ENCODE measurements at regions not wholly inside any gene's neighbourhood (a gene's known extent, or its start where the extent isn't known, plus 50 kb on each side); places are given as distances from the start of the nearest gene placed in this dataset.

- TF ChIP-seq ZNF77 (CRISPR knock-in tag; IDR thresholded peaks at IDR 0.05): no peak
- TF ChIP-seq IRF9 (tag; IDR thresholded peaks at IDR 0.05): no peak
These were observed 149.4 kb downstream of the AIPL1 start for GRCh38 chr17:6285486-6285885.

Data from K562 (cell line).